ENCODE measurements at regions not wholly inside any gene's neighbourhood (a gene's known extent, or its start where the extent isn't known, plus 50 kb on each side); places are given as distances from the start of the nearest gene placed in this dataset.

DNA sequence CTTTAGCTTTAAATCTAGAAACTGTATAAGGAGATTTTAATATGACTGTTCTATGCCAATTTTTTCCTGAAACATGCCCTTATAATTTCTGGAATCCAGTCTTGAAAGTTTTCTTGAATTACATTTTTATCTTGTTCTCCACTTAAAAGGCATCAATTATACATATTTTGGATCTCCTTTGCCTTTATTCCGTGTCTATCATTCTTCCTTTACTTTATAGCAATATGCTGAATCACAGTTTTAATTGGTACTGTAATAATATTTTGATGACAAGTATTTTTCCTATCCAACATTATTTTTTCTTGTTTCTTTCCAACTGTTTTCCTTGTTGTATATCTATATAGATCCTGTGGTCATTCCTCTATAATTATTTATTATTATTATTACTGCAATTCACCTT is 361.2 kb downstream of the PIK3R1 start:
- no peak overlapping the region for H3K4me3 ChIP-seq (ENCODE audit: low read depth, low read length)
- no peak for DNase-seq (ENCODE audit: low read depth)
- TF ChIP-seq POLR2A (IDR thresholded peaks at IDR 0.05; ENCODE audit: extremely low read depth, insufficient read length) (no peak), MYC (IDR thresholded peaks at IDR 0.05; ENCODE audit: low read depth, low read length) (no peak)
- TF ChIP-seq, protein P1, sequence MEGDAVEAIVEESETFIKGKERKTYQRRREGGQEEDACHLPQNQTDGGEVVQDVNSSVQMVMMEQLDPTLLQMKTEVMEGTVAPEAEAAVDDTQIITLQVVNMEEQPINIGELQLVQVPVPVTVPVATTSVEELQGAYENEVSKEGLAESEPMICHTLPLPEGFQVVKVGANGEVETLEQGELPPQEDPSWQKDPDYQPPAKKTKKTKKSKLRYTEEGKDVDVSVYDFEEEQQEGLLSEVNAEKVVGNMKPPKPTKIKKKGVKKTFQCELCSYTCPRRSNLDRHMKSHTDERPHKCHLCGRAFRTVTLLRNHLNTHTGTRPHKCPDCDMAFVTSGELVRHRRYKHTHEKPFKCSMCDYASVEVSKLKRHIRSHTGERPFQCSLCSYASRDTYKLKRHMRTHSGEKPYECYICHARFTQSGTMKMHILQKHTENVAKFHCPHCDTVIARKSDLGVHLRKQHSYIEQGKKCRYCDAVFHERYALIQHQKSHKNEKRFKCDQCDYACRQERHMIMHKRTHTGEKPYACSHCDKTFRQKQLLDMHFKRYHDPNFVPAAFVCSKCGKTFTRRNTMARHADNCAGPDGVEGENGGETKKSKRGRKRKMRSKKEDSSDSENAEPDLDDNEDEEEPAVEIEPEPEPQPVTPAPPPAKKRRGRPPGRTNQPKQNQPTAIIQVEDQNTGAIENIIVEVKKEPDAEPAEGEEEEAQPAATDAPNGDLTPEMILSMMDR (IDR thresholded peaks at IDR 0.05; ENCODE audit: low read depth, low read length) = no peak
- TF ChIP-seq, protein P2, sequence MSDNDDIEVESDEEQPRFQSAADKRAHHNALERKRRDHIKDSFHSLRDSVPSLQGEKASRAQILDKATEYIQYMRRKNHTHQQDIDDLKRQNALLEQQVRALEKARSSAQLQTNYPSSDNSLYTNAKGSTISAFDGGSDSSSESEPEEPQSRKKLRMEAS (IDR thresholded peaks at IDR 0.05; ENCODE audit: low read depth, low read length) = no peak

DNA sequence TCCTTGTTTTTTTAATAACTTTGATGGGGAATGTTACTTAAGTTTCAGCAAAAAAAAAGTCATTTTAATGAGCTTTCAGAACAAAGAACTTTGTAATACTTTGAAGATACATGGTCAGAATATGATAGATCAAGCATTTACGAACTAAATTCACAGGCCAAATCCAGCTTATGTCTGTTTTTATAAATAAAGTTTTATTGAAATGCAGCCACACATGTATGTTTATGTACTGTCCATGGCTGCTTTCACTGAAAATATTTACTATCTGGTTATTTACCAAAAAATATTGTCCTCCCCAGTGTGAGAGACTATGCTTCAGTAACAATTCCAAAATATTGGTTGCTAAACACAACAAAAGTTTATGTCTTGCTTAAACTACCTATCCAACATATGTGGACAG is 366.7 kb downstream of the PIK3R1 start:
- DNase-seq (ENCODE audit: low read depth) = no peak
- H3K4me3 ChIP-seq (ENCODE audit: low read depth, low read length) = no peak overlapping the region
- TF ChIP-seq, protein P2 (IDR thresholded peaks at IDR 0.05; ENCODE audit: low read depth, low read length) = no peak
- TF ChIP-seq POLR2A (IDR thresholded peaks at IDR 0.05; ENCODE audit: extremely low read depth, insufficient read length) = no peak
- TF ChIP-seq MYC (IDR thresholded peaks at IDR 0.05; ENCODE audit: low read depth, low read length) = no peak
- TF ChIP-seq, protein P1 (IDR thresholded peaks at IDR 0.05; ENCODE audit: low read depth, low read length) = no peak

DNA sequence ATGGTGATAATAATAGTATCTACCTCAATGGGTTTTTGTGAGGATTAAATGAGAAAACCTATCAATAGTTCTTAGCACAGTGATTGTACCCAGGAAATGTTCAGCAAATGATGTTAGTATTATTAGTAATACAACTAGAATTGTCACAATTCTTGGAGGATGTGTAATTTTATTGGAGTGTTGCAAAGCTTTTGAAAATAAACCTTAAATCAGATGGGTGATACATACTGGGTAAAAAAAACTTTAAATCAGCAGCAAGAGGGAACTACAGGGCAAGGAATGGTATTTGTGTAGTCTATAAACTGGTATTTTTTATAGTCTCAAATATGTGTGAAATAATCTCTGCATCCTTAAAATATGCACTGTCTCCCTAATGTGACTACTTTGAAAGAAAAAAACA is 371.6 kb downstream of the PIK3R1 start:
- DNase-seq (ENCODE audit: low read depth) = no peak
- H3K4me3 ChIP-seq (ENCODE audit: low read depth, low read length) = no peak overlapping the region
- TF ChIP-seq, protein P2 (IDR thresholded peaks at IDR 0.05; ENCODE audit: low read depth, low read length) = no peak
- TF ChIP-seq POLR2A (IDR thresholded peaks at IDR 0.05; ENCODE audit: extremely low read depth, insufficient read length) (no peak), MYC (IDR thresholded peaks at IDR 0.05; ENCODE audit: low read depth, low read length) (no peak)
- TF ChIP-seq, protein P1 (IDR thresholded peaks at IDR 0.05; ENCODE audit: low read depth, low read length) = no peak

DNA sequence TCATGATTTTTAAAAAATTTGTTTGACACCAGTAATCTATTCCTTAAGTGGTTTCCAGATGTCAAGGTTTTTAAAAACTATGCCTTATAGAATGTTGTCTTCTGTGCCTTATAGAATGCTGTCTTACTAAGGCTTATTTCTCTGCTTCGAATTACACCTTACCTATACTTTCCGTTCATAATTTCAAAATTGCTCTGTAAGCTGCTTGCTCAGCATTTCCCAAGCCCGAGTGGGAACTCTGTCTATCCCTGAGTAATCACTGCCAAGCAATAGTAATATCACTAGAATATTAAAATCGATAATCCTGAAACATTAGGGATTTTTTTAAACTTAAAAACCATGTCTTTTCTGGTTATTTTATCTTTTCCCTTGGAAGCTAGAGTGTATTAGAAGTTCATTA is 376.3 kb downstream of the PIK3R1 start:
- DNase-seq (ENCODE audit: low read depth) = no peak
- H3K4me3 ChIP-seq (ENCODE audit: low read depth, low read length) = no peak overlapping the region
- TF ChIP-seq POLR2A (IDR thresholded peaks at IDR 0.05; ENCODE audit: extremely low read depth, insufficient read length) (no peak), MYC (IDR thresholded peaks at IDR 0.05; ENCODE audit: low read depth, low read length) (no peak)
- TF ChIP-seq, protein P1 (IDR thresholded peaks at IDR 0.05; ENCODE audit: low read depth, low read length) = no peak
- TF ChIP-seq, protein P2 (IDR thresholded peaks at IDR 0.05; ENCODE audit: low read depth, low read length) = no peak

DNA sequence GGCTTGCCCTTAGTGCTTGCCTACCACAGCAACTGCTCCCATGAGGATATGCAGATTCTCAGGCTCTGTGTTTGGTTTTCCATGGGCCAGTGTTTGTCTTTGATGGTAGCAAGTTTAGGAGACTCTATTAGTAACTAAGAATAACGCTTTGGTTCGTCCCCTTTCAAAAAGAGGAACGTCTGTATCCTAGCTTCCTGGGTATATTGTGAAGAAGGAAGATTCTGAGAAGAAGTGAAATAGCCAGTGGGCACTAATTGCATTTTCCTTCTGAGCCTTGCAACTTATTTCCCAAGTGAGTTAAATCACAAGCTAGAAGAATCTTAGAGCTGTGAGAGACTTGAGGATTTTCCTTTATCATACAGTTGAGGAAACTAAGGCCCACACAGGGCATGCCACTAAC is 376.8 kb downstream of the PIK3R1 start:
- TF ChIP-seq MYC (IDR thresholded peaks at IDR 0.05; ENCODE audit: low read depth, low read length) (no peak), POLR2A (IDR thresholded peaks at IDR 0.05; ENCODE audit: extremely low read depth, insufficient read length) (no peak)
- TF ChIP-seq, protein P1 (IDR thresholded peaks at IDR 0.05; ENCODE audit: low read depth, low read length) = no peak
- TF ChIP-seq, protein P2 (IDR thresholded peaks at IDR 0.05; ENCODE audit: low read depth, low read length) = no peak
- no peak overlapping the region for H3K4me3 ChIP-seq (ENCODE audit: low read depth, low read length)
- DNase-seq (ENCODE audit: low read depth) = no peak
